ENCODE measurements at regions not wholly inside any gene's neighbourhood (a gene's known extent, or its start where the extent isn't known, plus 50 kb on each side); places are given as distances from the start of the nearest gene placed in this dataset.

GRCh38 chr3:86229775-86230094, 761.2 kb downstream of the VGLL3 start:
- CTCF ChIA-PET, result no interaction called here
- intact Hi-C loops (cut with micrococcal nuclease; ENCODE audit: unreplicated experiment), result loop anchor here (5.0 kb wide), 1 partner anchor 482 kb away; no protein-coding TSS in a partner anchor

GRCh38 chr3:86229086-86229774, 761.7 kb downstream of the VGLL3 start:
- POLR2A ChIA-PET, result no interaction called here
- no TSS peak for BruUV-seq (replicated peaks)

More at GRCh38 chr3:86229775-86230094, 761.2 kb downstream of the VGLL3 start:
- Histone ChIP-seq H3K4me1 (ENCODE audit: control insufficient read depth, insufficient read depth, low read length) (no peaks in the 10 kb centered on the region), H3K27me3 (ENCODE audit: control insufficient read depth, insufficient read depth, low read length) (no peaks in the 10 kb centered on the region), H3K9me3 (ENCODE audit: control insufficient read depth, insufficient read depth, low read depth, low read length) (no peaks in the 10 kb centered on the region), H3K27ac (ENCODE audit: low read length) (no peak overlapping the region), H3K4me3 (ENCODE audit: low read depth in 2 of 2, low read length in 2 of 2) (no peak overlapping the region), H3K36me3 (ENCODE audit: control insufficient read depth, insufficient read depth, low read length) (no peaks in the 10 kb centered on the region)
- DNase-seq (ENCODE audit: low read depth, low spot score) (no peak), ATAC-seq (no peak)
- no peak for TF ChIP-seq CTCF (IDR thresholded peaks at IDR 0.05)
- no peak for TF ChIP-seq TCF7L2 (IDR thresholded peaks at IDR 0.05; ENCODE audit: low read depth, low read length)
- TF ChIP-seq POLR2AphosphoS5 (IDR thresholded peaks at IDR 0.05; ENCODE audit: low read depth, low read length), result no peak
- no peak for TF ChIP-seq SIN3A (IDR thresholded peaks at IDR 0.05; ENCODE audit: borderline replicate concordance, insufficient read depth, low read depth, low read length)
- TF ChIP-seq REST (IDR thresholded peaks at IDR 0.05; ENCODE audit: insufficient read depth in 1 of 2, low read depth in 2 of 2, low read length in 1 of 2), result no peak
- in situ Hi-C loops (cut with HindIII; ENCODE audit: low pct_unique_long_range_greater_than_20kb, low sequenced_read_pairs), result no loop called here
- BruUV-seq (replicated peaks), result no TSS peak
- POLR2A ChIA-PET, result no interaction called here

More at GRCh38 chr3:86229086-86229774, 761.7 kb downstream of the VGLL3 start:
- TF ChIP-seq REST (IDR thresholded peaks at IDR 0.05; ENCODE audit: insufficient read depth in 1 of 2, low read depth in 2 of 2, low read length in 1 of 2), result no peak
- no peak for TF ChIP-seq TCF7L2 (IDR thresholded peaks at IDR 0.05; ENCODE audit: low read depth, low read length)
- no peak for TF ChIP-seq POLR2AphosphoS5 (IDR thresholded peaks at IDR 0.05; ENCODE audit: low read depth, low read length)
- no peak for TF ChIP-seq SIN3A (IDR thresholded peaks at IDR 0.05; ENCODE audit: borderline replicate concordance, insufficient read depth, low read depth, low read length)
- no peak for TF ChIP-seq CTCF (IDR thresholded peaks at IDR 0.05)
- in situ Hi-C loops (cut with HindIII; ENCODE audit: low pct_unique_long_range_greater_than_20kb, low sequenced_read_pairs), result no loop called here
- ATAC-seq, result no peak
- CTCF ChIA-PET, result interaction anchor here (0.7 kb wide), 1 partner anchor 417 kb away, joined by 4 read pairs; no protein-coding TSS in a partner anchor
- no peaks in the 10 kb centered on the region for H3K36me3 ChIP-seq (ENCODE audit: control insufficient read depth, insufficient read depth, low read length)
- no peak overlapping the region for H3K27ac ChIP-seq (ENCODE audit: low read length)
- intact Hi-C loops (cut with micrococcal nuclease; ENCODE audit: unreplicated experiment), result loop anchor here (5.0 kb wide), 1 partner anchor 482 kb away; no protein-coding TSS in a partner anchor
- no peaks in the 10 kb centered on the region for H3K9me3 ChIP-seq (ENCODE audit: control insufficient read depth, insufficient read depth, low read depth, low read length)
- no peak overlapping the region for H3K4me3 ChIP-seq (ENCODE audit: low read depth in 2 of 2, low read length in 2 of 2)
- H3K27me3 ChIP-seq (ENCODE audit: control insufficient read depth, insufficient read depth, low read length), result no peaks in the 10 kb centered on the region
- H3K4me1 ChIP-seq (ENCODE audit: control insufficient read depth, insufficient read depth, low read length), result no peaks in the 10 kb centered on the region
- no peak for DNase-seq (ENCODE audit: low read depth, low spot score)

Data from Panc1 (cell line).